Mesothelial cell of epicardium (in vitro differentiated cells): ENCODE measurements at regions not wholly inside any gene's neighbourhood (a gene's known extent, or its start where the extent isn't known, plus 50 kb on each side); places are given as distances from the start of the nearest gene placed in this dataset.

Source experiments
- DNase-seq, 2 experiments: peaks; one replicate each; pipeline ENCODE4 v3.0.0; 2021; ENCODE audit warnings: low spot score in 2 of 2; ENCODE audit not compliant: unreplicated experiment in 2 of 2
- H3K27ac Mint-ChIP-seq: 2 replicates; pipeline ENCODE4 v1.8.0; 2021; ENCODE audit warnings: mixed read lengths
- H3K27me3 Mint-ChIP-seq: 2 replicates; pipeline ENCODE4 v1.8.0; 2021; ENCODE audit warnings: low read depth, mixed read lengths
- H3K36me3 Mint-ChIP-seq: 2 replicates; pipeline ENCODE4 v1.8.0; 2021; ENCODE audit warnings: mixed read lengths
- H3K4me1 Mint-ChIP-seq: 2 replicates; pipeline ENCODE4 v1.8.0; 2021; ENCODE audit warnings: mixed read lengths
- H3K4me3 Mint-ChIP-seq: 2 replicates; pipeline ENCODE4 v1.8.0; 2021; ENCODE audit warnings: mild to moderate bottlenecking, moderate library complexity, mixed read lengths
- H3K9me3 Mint-ChIP-seq: 2 replicates; pipeline ENCODE4 v1.8.0; 2021; ENCODE audit warnings: mixed read lengths
- CTCF ChIP-seq: fragments of 200-600 bp; sonication (generic); IDR thresholded peaks from one replicate; pipeline ENCODE4 v1.5.0; 2021; ENCODE audit warnings: antibody characterized with exemption; ENCODE audit not compliant: unreplicated experiment

GRCh38 chr10:129253865-129254179, 213.2 kb upstream of the MGMT start:
- no peak for DNase-seq
- peaks cover 14% of the 10 kb centered on the region for H3K27me3 Mint-ChIP-seq

GRCh38 chr10:129258283-129258923, 208.6 kb upstream of the MGMT start:
- DNase-seq, result no peak
- no peaks in the 10 kb centered on the region for H3K9me3 Mint-ChIP-seq
- no peak overlapping the region for H3K4me3 Mint-ChIP-seq
- H3K27ac Mint-ChIP-seq, result no peak overlapping the region
- TF ChIP-seq CTCF, result no peak
- H3K4me1 Mint-ChIP-seq, result no peaks in the 10 kb centered on the region
- H3K27me3 Mint-ChIP-seq, result peaks cover 15% of the 10 kb centered on the region
- H3K36me3 Mint-ChIP-seq, result no peaks in the 10 kb centered on the region

More at GRCh38 chr10:129253865-129254179, 213.2 kb upstream of the MGMT start:
- Mint-ChIP-seq H3K36me3 (no peaks in the 10 kb centered on the region), H3K4me1 (no peaks in the 10 kb centered on the region), H3K9me3 (peaks cover 10% of the 10 kb centered on the region), H3K4me3 (no peak overlapping the region), H3K27ac (no peak overlapping the region)
- TF ChIP-seq CTCF, result no peak

- Mint-ChIP-seq H3K9me3 (no peaks in the 10 kb centered on the region), H3K4me1 (no peaks in the 10 kb centered on the region), H3K27ac (no peak overlapping the region), H3K4me3 (no peak overlapping the region), H3K27me3 (peaks cover 17% of the 10 kb centered on the region), H3K36me3 (no peaks in the 10 kb centered on the region)
- no peak for TF ChIP-seq CTCF
- DNase-seq, result no peak
Observed at GRCh38 chr10:129259128-129259815, 207.8 kb upstream of the MGMT start.

- Mint-ChIP-seq H3K27ac (no peak overlapping the region), H3K36me3 (no peaks in the 10 kb centered on the region), H3K9me3 (peaks cover 4% of the 10 kb centered on the region), H3K4me1 (peaks cover 2% of the 10 kb centered on the region), H3K27me3 (peaks cover 7% of the 10 kb centered on the region), H3K4me3 (no peak overlapping the region)
- no peak for TF ChIP-seq CTCF
- no peak for DNase-seq
Observed at GRCh38 chr10:129272176-129272575, 194.9 kb upstream of the MGMT start.

GRCh38 chr10:129272866-129273650, 194.0 kb upstream of the MGMT start:
- H3K27ac Mint-ChIP-seq, result no peak overlapping the region
- peaks cover 4% of the 10 kb centered on the region for H3K9me3 Mint-ChIP-seq
- peaks cover 2% of the 10 kb centered on the region for H3K4me1 Mint-ChIP-seq
- DNase-seq, result no peak
- H3K4me3 Mint-ChIP-seq, result no peak overlapping the region
- TF ChIP-seq CTCF, result no peak
- H3K36me3 Mint-ChIP-seq, result no peaks in the 10 kb centered on the region
- H3K27me3 Mint-ChIP-seq, result peaks cover 6% of the 10 kb centered on the region
